H9 (cell line): ENCODE measurements at regions not wholly inside any gene's neighbourhood (a gene's known extent, or its start where the extent isn't known, plus 50 kb on each side); places are given as distances from the start of the nearest gene placed in this dataset.

Experiments used
- DNase-seq: peaks from one replicate; pipeline ENCODE4 v3.0.0-alpha.2; 2017
- H2AFZ ChIP-seq: one replicate; pipeline ENCODE4 v1.6.1; 2013; ENCODE audit warnings: mild to moderate bottlenecking, low read length, control low read depth, moderate library complexity
- H2AK5ac ChIP-seq: 2 replicates; pipeline ENCODE4 v1.6.1; 2013; ENCODE audit warnings: low read length, control low read depth, mixed read lengths; ENCODE audit not compliant: insufficient read length
- H2BK120ac ChIP-seq: one replicate; pipeline ENCODE4 v1.6.1; 2013; ENCODE audit warnings: low read depth, mild to moderate bottlenecking, low read length, control low read depth, inconsistent platforms; ENCODE audit not compliant: poor library complexity, severe bottlenecking
- H2BK12ac ChIP-seq: 2 replicates; pipeline ENCODE4 v1.6.1; 2013; ENCODE audit warnings: low read length, control low read depth, mixed read lengths, low read depth; ENCODE audit not compliant: insufficient read length
- H2BK15ac ChIP-seq: 2 replicates; pipeline ENCODE4 v1.6.1; 2013; ENCODE audit warnings: low read depth, low read length, control low read depth
- H2BK20ac ChIP-seq: one replicate; pipeline ENCODE4 v1.6.1; 2013; ENCODE audit warnings: low read depth, mild to moderate bottlenecking, low read length, control low read depth, inconsistent platforms; ENCODE audit not compliant: poor library complexity, severe bottlenecking
- H2BK5ac ChIP-seq: 2 replicates; pipeline ENCODE4 v1.6.1; 2013; ENCODE audit warnings: low read length, control low read depth, mixed read lengths; ENCODE audit not compliant: insufficient read length
- H3K14ac ChIP-seq: 2 replicates; pipeline ENCODE4 v1.6.1; 2013; ENCODE audit warnings: low read length, control low read depth; ENCODE audit not compliant: insufficient read depth
- H3K18ac ChIP-seq: 2 replicates; pipeline ENCODE4 v1.6.1; 2013; ENCODE audit warnings: low read depth, mild to moderate bottlenecking, mixed read lengths, low read length, control low read depth; ENCODE audit not compliant: insufficient read length
- H3K23ac ChIP-seq: 2 replicates; pipeline ENCODE4 v1.6.1; 2013; ENCODE audit warnings: low read length, control low read depth, mixed read lengths, low read depth; ENCODE audit not compliant: insufficient read length
- H3K23me2 ChIP-seq: 2 replicates; pipeline ENCODE4 v1.6.1; 2013; ENCODE audit warnings: low read depth, mild to moderate bottlenecking, mixed read lengths, low read length, control low read depth; ENCODE audit not compliant: insufficient read length, poor library complexity, severe bottlenecking
- H3K27ac ChIP-seq: 2 replicates; pipeline ENCODE4 v1.5.1; 2013; ENCODE audit warnings: low read length, control low read depth, mixed read lengths, low read depth; ENCODE audit not compliant: insufficient read length
- H3K27me3 ChIP-seq: 2 replicates; pipeline ENCODE4 v1.6.1; 2013; ENCODE audit warnings: low read length, control low read depth, inconsistent platforms; ENCODE audit not compliant: insufficient read depth
- H3K4ac ChIP-seq: 2 replicates; pipeline ENCODE4 v1.6.1; 2013; ENCODE audit warnings: low read depth, mild to moderate bottlenecking, control low read depth, inconsistent platforms, low read length, moderate library complexity
- H3K4me1 ChIP-seq: 2 replicates; pipeline ENCODE4 v1.6.1; 2013; ENCODE audit warnings: low read length, control low read depth, inconsistent platforms; ENCODE audit not compliant: insufficient read depth
- H3K4me2 ChIP-seq: 2 replicates; pipeline ENCODE4 v1.6.1; 2013; ENCODE audit warnings: low read length, control low read depth, mixed read lengths; ENCODE audit not compliant: insufficient read length, insufficient read depth
- H3K56ac ChIP-seq: 2 replicates; pipeline ENCODE4 v1.6.1; 2013; ENCODE audit warnings: low read depth, mild to moderate bottlenecking, mixed read lengths, low read length, control low read depth; ENCODE audit not compliant: insufficient read length
- H3K79me1 ChIP-seq: 2 replicates; pipeline ENCODE4 v1.6.1; 2013; ENCODE audit warnings: low read depth, mild to moderate bottlenecking, moderate library complexity, low read length, control low read depth, inconsistent platforms; ENCODE audit not compliant: insufficient read depth, poor library complexity, severe bottlenecking
- H3K79me2 ChIP-seq: 2 replicates; pipeline ENCODE4 v1.6.1; 2013; ENCODE audit warnings: low read length, control low read depth, inconsistent platforms; ENCODE audit not compliant: insufficient read depth
- H3K9ac ChIP-seq: 2 replicates; pipeline ENCODE4 v1.6.1; 2013; ENCODE audit warnings: low read length, control low read depth, mixed read lengths; ENCODE audit not compliant: insufficient read length; ENCODE audit errors: extremely low read depth
- H3K9me3 ChIP-seq: one replicate; pipeline ENCODE4 v1.6.1; 2013; ENCODE audit warnings: low read depth, low read length, inconsistent platforms; ENCODE audit not compliant: control insufficient read depth
- H3T11ph ChIP-seq: one replicate; pipeline ENCODE4 v1.6.1; 2013; ENCODE audit warnings: mild to moderate bottlenecking, low read length, control low read depth, inconsistent platforms
- H4K20me1 ChIP-seq: one replicate; pipeline ENCODE4 v1.6.1; 2013; ENCODE audit not compliant: control insufficient read depth, insufficient read length, insufficient read depth
- H4K5ac ChIP-seq: 2 replicates; pipeline ENCODE4 v1.6.1; 2013; ENCODE audit warnings: low read depth, mild to moderate bottlenecking, mixed read lengths, low read length, control low read depth; ENCODE audit not compliant: insufficient read length
- H4K8ac ChIP-seq: replicated peaks from 2 replicates; pipeline ENCODE4 v1.6.1; 2013; ENCODE audit warnings: low read length, control low read depth, mixed read lengths, low read depth; ENCODE audit not compliant: insufficient read length
- H4K91ac ChIP-seq: 2 replicates; pipeline ENCODE4 v1.6.1; 2013; ENCODE audit warnings: low read depth, mild to moderate bottlenecking, moderate library complexity, mixed read lengths, low read length, control low read depth; ENCODE audit not compliant: insufficient read length
- H3K27ac Mint-ChIP-seq, 3 experiments: 2 replicates in 2 of 3; 3 replicates in 1 of 3; pipeline ENCODE4 v1.8.0; 2020 to 2021; ENCODE audit warnings: mixed read lengths in 3 of 3, mild to moderate bottlenecking in 1 of 3, moderate library complexity in 1 of 3
- H3K27me3 Mint-ChIP-seq: 2 replicates; pipeline ENCODE4 v1.8.0; 2021; ENCODE audit warnings: low read depth, mild to moderate bottlenecking, moderate library complexity, mixed read lengths
- H3K36me3 Mint-ChIP-seq, 3 experiments: 2 replicates in 2 of 3; 3 replicates in 1 of 3; pipeline ENCODE4 v1.8.0; 2020 to 2021; ENCODE audit warnings: low read depth in 3 of 3, mixed read lengths in 3 of 3; ENCODE audit not compliant: insufficient read depth in 1 of 3
- H3K4me1 Mint-ChIP-seq, 2 experiments: 2 replicates each; pipeline ENCODE4 v1.8.0; 2020; ENCODE audit warnings: mixed read lengths in 2 of 2
- H3K4me3 Mint-ChIP-seq, 2 experiments: 2 replicates in 1 of 2; 3 replicates in 1 of 2; pipeline ENCODE4 v1.8.0; 2020 to 2021; ENCODE audit warnings: mild to moderate bottlenecking in 2 of 2, mixed read lengths in 2 of 2, moderate library complexity in 1 of 2
- H3K9me3 Mint-ChIP-seq, 2 experiments: 2 replicates in 1 of 2; 3 replicates in 1 of 2; pipeline ENCODE4 v1.8.0; 2020; ENCODE audit warnings: mild to moderate bottlenecking in 2 of 2, mixed read lengths in 2 of 2, moderate library complexity in 1 of 2
- CTCF ChIP-seq: fragments of 200-600 bp; sonication (generic); conservative IDR thresholded peaks from 3 replicates; pipeline ENCODE4 v1.8.0; 2021; ENCODE audit warnings: antibody characterized with exemption, mild to moderate bottlenecking
- WGBS: extraction: QIAGEN DNeasy Blood & Tissue Kit; methylation state at CpG from one replicate; pipeline ENCODE4 v1.1.7; 2013; ENCODE audit warnings: missing lambda C conversion rate, low lambda C conversion rate, mixed read lengths; ENCODE audit not compliant: insufficient read length; ENCODE audit errors: extremely low coverage; 5-methylcytosine and 5-hydroxymethylcytosine counted together

GRCh38 chr2:76170856-76171255, 460.1 kb upstream of the GCFC2 start:
- Histone ChIP-seq H4K8ac (no peak overlapping the region), H3K14ac (no peak overlapping the region), H3K18ac (no peak overlapping the region), H3K9me3 (peaks cover 7% of the 10 kb centered on the region), H2BK120ac (no peak overlapping the region), H3K4me2 (no peak overlapping the region), H3K27ac (no peak overlapping the region), H2BK5ac (no peak overlapping the region), H3K4me1 (no peaks in the 10 kb centered on the region), H3K56ac (no peak overlapping the region), H4K91ac (no peak overlapping the region), H3K27me3 (no peaks in the 10 kb centered on the region), H2BK12ac (no peak overlapping the region), H2BK20ac (no peak overlapping the region), H3K79me2 (no peaks in the 10 kb centered on the region), H3K23ac (no peak overlapping the region), H4K5ac (no peak overlapping the region), H2AK5ac (no peak overlapping the region), H4K20me1 (no peaks in the 10 kb centered on the region), H3K23me2 (no peaks in the 10 kb centered on the region), H3K9ac (no peak overlapping the region), H2AFZ (no peak overlapping the region), H3T11ph (no peak overlapping the region), H3K4ac (no peak overlapping the region), H2BK15ac (no peak overlapping the region), H3K79me1 (no peaks in the 10 kb centered on the region)
- Mint-ChIP-seq H3K4me1 (no peaks in the 10 kb centered on the region), H3K9me3 (peaks cover 30 to 37% of the 10 kb centered on the region in 2 experiments), H3K4me3 (no peak overlapping the region), H3K27ac (no peak overlapping the region), H3K36me3 (peaks cover 12 to 38% (median 21%) of the 10 kb centered on the region in 3 experiments), H3K27me3 (no peaks in the 10 kb centered on the region)
- no peak for DNase-seq
- no CpG with 5 or more reads among the region's 2 CpGs for WGBS
- no peak for TF ChIP-seq CTCF
